Breast epithelium (tissue), 4 donors: ENCODE measurements at regions not wholly inside any gene's neighbourhood (a gene's known extent, or its start where the extent isn't known, plus 50 kb on each side); places are given as distances from the start of the nearest gene placed in this dataset.
"Not testable (repeated sequence)": the region's sequence is repeated elsewhere in the genome, so short reads cannot be mapped to it uniquely, and the experiment has no call there.

Experiments
- DNase-seq, 2 donors: peaks; one replicate each; pipeline ENCODE4 v3.0.0-alpha.2; 2019; ENCODE audit warnings: low spot score in 2 of 2
- H3K27ac ChIP-seq, 2 donors: fragments of 200-600 bp; sonication (generic) in 1 of 2; one replicate each; pipeline ENCODE4 v1.5.1; 2016 to 2019; ENCODE audit warnings: mild to moderate bottlenecking in 1 of 2
- H3K27me3 ChIP-seq, 2 donors: fragments of 200-600 bp; sonication (generic) in 1 of 2; one replicate each; pipeline versions ENCODE4 v1.5.1 to v1.6.0; 2017 to 2019; ENCODE audit warnings: control low read depth in 1 of 2, mild to moderate bottlenecking in 1 of 2
- H3K36me3 ChIP-seq: fragments of 200-600 bp; one replicate; pipeline ENCODE4 v1.5.1; 2019
- H3K4me1 ChIP-seq, 2 donors: fragments of 200-600 bp; sonication (generic); one replicate each; pipeline ENCODE4 v1.5.1; 2016 to 2019; ENCODE audit warnings: control low read depth in 1 of 2
- H3K4me3 ChIP-seq, 3 donors: fragments of 200-600 bp; sonication (generic); 1 replicate in 2 of 3; 2 replicates in 1 of 3; pipeline ENCODE4 v1.5.1; 2016 to 2019; ENCODE audit warnings: mild to moderate bottlenecking in 3 of 3, moderate library complexity in 2 of 3
- H3K9me3 ChIP-seq, 2 donors: fragments of 200-600 bp; sonication (generic) in 1 of 2; one replicate each; pipeline ENCODE4 v1.5.1; 2016 to 2019; ENCODE audit warnings: control low read depth in 1 of 2
- POLR2A ChIP-seq: fragments of 450-650 bp; IDR thresholded peaks from one replicate; pipeline ENCODE4 v1.6.1; 2016; ENCODE audit warnings: antibody characterized with exemption, mild to moderate bottlenecking, moderate library complexity
- POLR2AphosphoS5 ChIP-seq, 3 donors: sonication (generic); formaldehyde crosslinking; IDR thresholded peaks; one replicate each; pipeline ENCODE4 v1.6.1; 2017; ENCODE audit warnings: antibody characterized with exemption in 3 of 3
- intact Hi-C: fragments of 100-400 bp; cut with DNase I; formaldehyde crosslinking; loops from one replicate; pipeline ENCODE4 v1.15.1; 2023; ENCODE audit warnings: low total_unique reads
- TF ChIP-seq, protein P1 (sequence below), 3 donors: fragments of 450-650 bp; IDR thresholded peaks; one replicate each; pipeline ENCODE4 v1.5.1; 2016 to 2017; ENCODE audit warnings: antibody characterized with exemption in 3 of 3, mild to moderate bottlenecking in 3 of 3, moderate library complexity in 3 of 3

DNA sequence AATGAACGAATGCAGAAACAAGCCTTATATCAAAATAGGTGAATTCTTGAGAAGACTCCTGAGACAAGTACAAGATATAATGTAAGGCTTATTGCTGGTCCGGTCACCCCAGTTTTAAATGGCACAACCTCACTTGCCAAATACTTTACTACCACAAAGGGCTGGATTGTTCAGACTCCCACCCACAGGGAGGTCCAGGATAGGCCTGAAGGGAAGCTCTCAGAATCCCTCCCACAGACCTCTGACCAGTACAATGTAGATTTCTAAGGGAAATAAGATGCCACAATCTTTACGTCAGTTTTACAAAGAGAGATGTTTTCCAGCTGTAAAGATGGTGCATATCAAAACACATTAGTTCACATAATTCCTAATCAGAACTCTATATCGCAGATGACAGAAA is 577.7 kb upstream of the ADAMTS9 start:
- DNase-seq, result no peak
- TF ChIP-seq POLR2AphosphoS5 (IDR thresholded peaks at IDR 0.05) (no peak), POLR2A (no peak)
- TF ChIP-seq, protein P1, sequence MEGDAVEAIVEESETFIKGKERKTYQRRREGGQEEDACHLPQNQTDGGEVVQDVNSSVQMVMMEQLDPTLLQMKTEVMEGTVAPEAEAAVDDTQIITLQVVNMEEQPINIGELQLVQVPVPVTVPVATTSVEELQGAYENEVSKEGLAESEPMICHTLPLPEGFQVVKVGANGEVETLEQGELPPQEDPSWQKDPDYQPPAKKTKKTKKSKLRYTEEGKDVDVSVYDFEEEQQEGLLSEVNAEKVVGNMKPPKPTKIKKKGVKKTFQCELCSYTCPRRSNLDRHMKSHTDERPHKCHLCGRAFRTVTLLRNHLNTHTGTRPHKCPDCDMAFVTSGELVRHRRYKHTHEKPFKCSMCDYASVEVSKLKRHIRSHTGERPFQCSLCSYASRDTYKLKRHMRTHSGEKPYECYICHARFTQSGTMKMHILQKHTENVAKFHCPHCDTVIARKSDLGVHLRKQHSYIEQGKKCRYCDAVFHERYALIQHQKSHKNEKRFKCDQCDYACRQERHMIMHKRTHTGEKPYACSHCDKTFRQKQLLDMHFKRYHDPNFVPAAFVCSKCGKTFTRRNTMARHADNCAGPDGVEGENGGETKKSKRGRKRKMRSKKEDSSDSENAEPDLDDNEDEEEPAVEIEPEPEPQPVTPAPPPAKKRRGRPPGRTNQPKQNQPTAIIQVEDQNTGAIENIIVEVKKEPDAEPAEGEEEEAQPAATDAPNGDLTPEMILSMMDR (IDR thresholded peaks at IDR 0.05), result no peak
- Histone ChIP-seq H3K4me3 (no peak overlapping the region), H3K27ac (no peak overlapping the region), H3K4me1 (no peaks in the 10 kb centered on the region), H3K9me3 (peaks cover 0 to 5% of the 10 kb centered on the region in 2 donors), H3K27me3 (no peaks in the 10 kb centered on the region), H3K36me3 (no peaks in the 10 kb centered on the region)
- intact Hi-C loops, result no loop called here

DNA sequence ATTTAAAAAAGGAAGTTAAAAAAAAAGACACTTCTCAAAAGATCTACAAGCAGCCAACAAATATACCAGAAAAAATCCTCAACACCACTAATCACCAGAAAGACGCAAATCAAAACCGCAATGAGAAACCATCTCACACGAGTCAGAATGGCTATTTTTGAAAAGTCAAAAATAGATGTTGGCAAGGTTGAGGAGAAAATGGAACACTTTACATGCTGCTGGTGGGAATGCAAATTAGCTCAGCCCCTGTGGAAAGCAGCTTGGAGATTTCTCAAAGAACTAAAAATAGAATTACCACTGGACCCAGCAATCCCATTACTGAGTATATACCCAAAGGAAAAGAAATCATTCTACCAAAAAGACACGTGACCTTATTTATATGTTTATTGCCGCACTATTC is 574.7 kb upstream of the ADAMTS9 start:
- Histone ChIP-seq H3K27me3 (no peaks in the 10 kb centered on the region), H3K4me3 (no peak overlapping the region), H3K27ac (no peak overlapping the region), H3K36me3 (no peaks in the 10 kb centered on the region), H3K9me3 (peaks cover 0 to 5% of the 10 kb centered on the region in 2 donors), H3K4me1 (no peaks in the 10 kb centered on the region)
- no peak for DNase-seq
- intact Hi-C loops, result no loop called here
- TF ChIP-seq POLR2AphosphoS5 (IDR thresholded peaks at IDR 0.05) (no peak), POLR2A (no peak)
- TF ChIP-seq, protein P1 (IDR thresholded peaks at IDR 0.05), result no peak

DNA sequence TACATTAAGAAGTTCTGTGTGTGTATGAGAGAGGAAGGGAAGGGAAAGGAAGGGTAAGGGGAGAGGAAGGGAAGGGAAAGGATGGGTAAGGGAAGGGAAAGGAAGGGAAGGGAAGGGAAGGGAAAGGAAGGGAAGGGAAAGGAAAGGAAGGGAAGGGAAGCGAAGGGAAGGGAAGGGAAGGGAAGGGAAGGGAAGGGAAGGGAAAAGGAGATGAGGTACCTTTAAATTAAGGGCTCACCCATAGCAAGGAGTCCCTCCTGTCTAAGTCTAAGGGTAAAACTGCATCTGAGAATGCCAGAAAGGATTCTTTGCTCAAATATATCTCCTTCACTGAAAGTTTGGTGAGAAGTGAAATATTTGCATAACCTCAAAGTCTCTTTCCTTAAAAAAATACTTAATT is 572.1 kb upstream of the ADAMTS9 start:
- intact Hi-C loops, result no loop called here
- H3K4me3 ChIP-seq, result no peak overlapping the region
- TF ChIP-seq POLR2AphosphoS5 (IDR thresholded peaks at IDR 0.05) (no peak), POLR2A (no peak)
- no peaks in the 10 kb centered on the region for H3K36me3 ChIP-seq
- DNase-seq, result no peak
- no peak overlapping the region for H3K27ac ChIP-seq
- H3K9me3 ChIP-seq, result peaks cover 0 to 5% of the 10 kb centered on the region in 2 donors
- no peaks in the 10 kb centered on the region for H3K4me1 ChIP-seq
- H3K27me3 ChIP-seq, result no peaks in the 10 kb centered on the region

DNA sequence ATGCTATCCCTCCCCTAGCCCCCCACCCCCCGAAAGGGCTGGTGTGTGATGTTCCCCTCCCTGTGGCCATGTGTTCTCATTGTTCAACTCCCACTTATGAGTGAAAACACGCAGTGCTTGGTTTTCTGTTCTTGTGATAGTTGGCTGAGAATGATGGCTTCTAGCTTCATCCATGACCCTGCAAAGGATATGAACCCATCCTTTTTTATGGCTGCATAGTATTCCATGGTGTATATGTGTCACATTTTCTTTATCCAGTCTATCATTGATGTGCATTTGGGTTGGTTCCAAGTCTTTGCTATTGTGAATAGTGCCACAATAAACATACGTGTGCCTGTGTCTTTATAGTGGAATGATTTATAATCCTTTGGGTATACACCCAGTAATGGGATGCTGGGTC is 565.1 kb upstream of the ADAMTS9 start:
- H3K36me3 ChIP-seq, intact Hi-C loops, H3K9me3 ChIP-seq, H3K4me1 ChIP-seq, DNase-seq, H3K27me3 ChIP-seq, H3K4me3 ChIP-seq, H3K27ac ChIP-seq: not testable (repeated sequence)

DNA sequence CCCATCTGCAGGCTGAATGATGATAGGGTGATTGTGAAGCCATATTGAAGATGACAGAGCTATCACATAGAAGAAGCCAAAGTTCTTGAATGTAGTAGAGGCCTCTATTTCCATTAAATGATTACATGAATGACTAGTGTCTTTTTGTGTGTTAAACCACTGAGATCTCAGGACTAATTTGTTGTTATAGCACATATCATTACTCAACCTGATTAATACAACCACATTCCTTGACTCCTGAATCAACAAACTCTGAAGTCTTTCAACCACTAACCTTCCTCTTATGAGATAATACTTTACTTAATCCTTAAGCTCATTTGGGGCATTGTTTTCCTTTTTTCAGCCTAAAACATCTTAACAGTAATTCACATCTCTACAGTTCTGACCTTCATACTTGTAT is 564.5 kb upstream of the ADAMTS9 start:
- no peaks in the 10 kb centered on the region for H3K36me3 ChIP-seq
- intact Hi-C loops, result no loop called here
- H3K27ac ChIP-seq, result no peak overlapping the region
- DNase-seq, result no peak
- no peaks in the 10 kb centered on the region for H3K27me3 ChIP-seq
- H3K4me3 ChIP-seq, result no peak overlapping the region
- TF ChIP-seq POLR2A (no peak), POLR2AphosphoS5 (IDR thresholded peaks at IDR 0.05) (no peak)
- TF ChIP-seq, protein P1 (IDR thresholded peaks at IDR 0.05), result no peak
- no peaks in the 10 kb centered on the region for H3K9me3 ChIP-seq
- H3K4me1 ChIP-seq, result no peaks in the 10 kb centered on the region

DNA sequence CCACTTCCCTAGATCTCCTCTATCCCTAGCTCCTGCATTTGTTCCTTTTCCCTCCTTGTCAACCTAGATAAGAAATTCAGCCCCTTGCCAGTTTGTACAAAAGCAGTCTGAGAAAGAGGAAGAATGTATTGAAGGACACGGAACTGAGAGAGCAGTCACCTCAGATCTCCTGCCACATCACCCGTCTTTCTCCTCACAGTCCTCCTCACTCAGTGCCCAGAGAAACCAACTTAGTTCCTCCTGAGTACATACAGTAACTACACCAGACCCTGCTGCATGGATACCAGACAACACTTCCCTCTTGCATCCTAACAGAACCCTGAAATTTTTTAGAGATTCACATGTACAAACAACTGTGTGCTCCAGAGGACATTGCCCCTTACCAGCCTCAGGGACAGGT is 563.6 kb upstream of the ADAMTS9 start:
- no peak for DNase-seq
- TF ChIP-seq POLR2AphosphoS5 (IDR thresholded peaks at IDR 0.05), result no peak
- no peak for TF ChIP-seq POLR2A
- TF ChIP-seq, protein P1 (IDR thresholded peaks at IDR 0.05), result no peak
- intact Hi-C loops, result no loop called here
- Histone ChIP-seq H3K27me3 (no peaks in the 10 kb centered on the region), H3K27ac (no peak overlapping the region), H3K4me1 (no peaks in the 10 kb centered on the region), H3K4me3 (no peak overlapping the region), H3K36me3 (no peaks in the 10 kb centered on the region), H3K9me3 (no peaks in the 10 kb centered on the region)
